Mucosa of descending colon (tissue), 3 donors: ENCODE measurements at regions not wholly inside any gene's neighbourhood (a gene's known extent, or its start where the extent isn't known, plus 50 kb on each side); places are given as distances from the start of the nearest gene placed in this dataset.

Experiments
- ATAC-seq: fragments of 200-7000 bp; cut with Tn5 transposase; one replicate; pipeline ENCODE4 v1.9.1; 2020; ENCODE audit warnings: mild to moderate bottlenecking, moderate library complexity
- DNase-seq, 3 donors: peaks; one replicate each; pipeline ENCODE4 v3.0.0-alpha.2; 2020
- H3K36me3 ChIP-seq: fragments of 200-600 bp; one replicate; pipeline ENCODE4 v1.8.0; 2021; ENCODE audit warnings: low read depth, mild to moderate bottlenecking
- H3K4me1 ChIP-seq: fragments of 200-600 bp; one replicate; pipeline ENCODE4 v1.8.0; 2021; ENCODE audit warnings: low read depth, mild to moderate bottlenecking
- H3K4me3 ChIP-seq: fragments of 200-600 bp; one replicate; pipeline ENCODE4 v1.8.0; 2021; ENCODE audit warnings: mild to moderate bottlenecking
- H3K9me3 ChIP-seq: fragments of 200-600 bp; one replicate; pipeline ENCODE4 v1.8.0; 2021; ENCODE audit warnings: mild to moderate bottlenecking
- intact Hi-C, 2 donors: fragments of 100-400 bp; cut with DNase I in 1 of 2; cut with micrococcal nuclease in 1 of 2; formaldehyde crosslinking; loops; one replicate each; pipeline versions ENCODE4 v1.11.0 to v1.11.1; 2022; cut with DNase I, micrococcal nuclease
- TF ChIP-seq, protein P1 (sequence below): fragments of 200-600 bp; IDR thresholded peaks from one replicate; pipeline ENCODE4 v1.8.0; 2022; ENCODE audit warnings: antibody characterized with exemption, mild to moderate bottlenecking
- donor health status: DM: no; HTN: no; CAD: no; lungs with moderate emphysema.
- donor health status: DM: no; HTN: no; CAD: no.
- donor health status: DM: no; HTN: yes; CAD: no.

DNA sequence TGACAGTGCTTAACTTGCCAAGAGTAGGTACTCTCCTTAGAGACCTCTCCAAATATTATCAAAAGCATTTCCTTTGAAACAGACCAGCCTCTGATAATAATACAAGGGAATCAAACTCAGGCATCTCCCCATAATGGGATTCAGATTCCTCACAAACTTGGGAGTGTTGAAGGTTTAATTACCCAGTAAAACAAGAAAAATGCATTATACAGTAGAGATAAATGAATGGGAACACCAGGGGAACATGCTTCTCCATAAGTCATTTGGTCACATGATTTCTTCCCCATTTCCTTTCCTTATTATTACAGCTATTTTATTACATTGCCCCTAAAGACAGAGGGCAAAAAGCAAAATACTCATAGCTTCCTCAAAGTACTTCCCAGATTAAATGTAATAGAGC, 325.0 kb upstream of the CDIN1 start:
- Histone ChIP-seq H3K36me3 (no peaks in the 10 kb centered on the region), H3K4me3 (no peak overlapping the region), H3K4me1 (no peaks in the 10 kb centered on the region), H3K9me3 (no peaks in the 10 kb centered on the region)
- ATAC-seq = no peak
- intact Hi-C loops = no loop called here
- TF ChIP-seq, protein P1, sequence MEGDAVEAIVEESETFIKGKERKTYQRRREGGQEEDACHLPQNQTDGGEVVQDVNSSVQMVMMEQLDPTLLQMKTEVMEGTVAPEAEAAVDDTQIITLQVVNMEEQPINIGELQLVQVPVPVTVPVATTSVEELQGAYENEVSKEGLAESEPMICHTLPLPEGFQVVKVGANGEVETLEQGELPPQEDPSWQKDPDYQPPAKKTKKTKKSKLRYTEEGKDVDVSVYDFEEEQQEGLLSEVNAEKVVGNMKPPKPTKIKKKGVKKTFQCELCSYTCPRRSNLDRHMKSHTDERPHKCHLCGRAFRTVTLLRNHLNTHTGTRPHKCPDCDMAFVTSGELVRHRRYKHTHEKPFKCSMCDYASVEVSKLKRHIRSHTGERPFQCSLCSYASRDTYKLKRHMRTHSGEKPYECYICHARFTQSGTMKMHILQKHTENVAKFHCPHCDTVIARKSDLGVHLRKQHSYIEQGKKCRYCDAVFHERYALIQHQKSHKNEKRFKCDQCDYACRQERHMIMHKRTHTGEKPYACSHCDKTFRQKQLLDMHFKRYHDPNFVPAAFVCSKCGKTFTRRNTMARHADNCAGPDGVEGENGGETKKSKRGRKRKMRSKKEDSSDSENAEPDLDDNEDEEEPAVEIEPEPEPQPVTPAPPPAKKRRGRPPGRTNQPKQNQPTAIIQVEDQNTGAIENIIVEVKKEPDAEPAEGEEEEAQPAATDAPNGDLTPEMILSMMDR = no peak
- DNase-seq = no peak

DNA sequence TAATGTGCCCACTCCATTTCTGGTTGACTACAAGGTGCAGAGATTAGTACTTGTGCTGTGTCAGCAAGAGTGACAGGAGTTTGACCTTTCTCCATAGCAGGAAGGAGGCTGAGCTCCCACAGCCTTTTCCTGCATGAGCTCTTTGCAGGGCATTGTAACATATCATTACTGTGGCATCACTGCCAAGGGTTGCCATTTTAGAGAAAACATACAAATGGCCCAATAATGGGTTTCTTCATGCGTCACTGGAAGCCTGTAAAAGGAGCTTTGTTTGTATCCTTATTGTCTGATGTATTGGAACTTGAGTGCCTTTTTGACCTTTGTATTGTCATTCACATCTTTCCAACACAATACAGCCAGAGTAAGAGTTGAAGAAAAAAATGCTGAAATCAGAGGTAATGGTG, 323.0 kb upstream of the CDIN1 start:
- DNase-seq = no peak
- intact Hi-C loops = no loop called here

DNA sequence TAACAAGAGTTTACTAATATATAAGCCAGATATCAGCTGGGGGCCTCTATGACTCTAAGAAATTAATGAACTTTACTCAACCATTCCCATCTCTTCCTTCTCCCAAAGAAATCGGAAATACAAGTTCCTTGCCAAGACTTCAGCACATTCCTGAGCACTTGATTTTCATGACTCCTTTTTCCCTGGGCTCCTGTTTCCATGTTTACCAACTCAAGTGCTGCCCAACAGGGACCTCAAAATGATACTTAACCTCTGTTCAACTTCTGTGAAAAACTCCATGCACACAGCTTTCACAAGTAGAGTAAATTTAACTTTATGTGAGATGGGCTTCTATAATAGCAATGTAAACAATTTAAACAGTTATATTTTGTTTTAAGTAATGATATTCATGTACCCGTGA, 315.8 kb upstream of the CDIN1 start:
- DNase-seq (no peak), ATAC-seq (no peak)
- Histone ChIP-seq H3K9me3 (no peaks in the 10 kb centered on the region), H3K4me1 (no peaks in the 10 kb centered on the region), H3K36me3 (no peaks in the 10 kb centered on the region), H3K4me3 (no peak overlapping the region)
- intact Hi-C loops = no loop called here
- TF ChIP-seq, protein P1 = no peak

More for the DNA sequence above, 323.0 kb upstream of the CDIN1 start:
- Histone ChIP-seq H3K9me3 (no peaks in the 10 kb centered on the region), H3K36me3 (no peaks in the 10 kb centered on the region), H3K4me1 (no peaks in the 10 kb centered on the region), H3K4me3 (no peak overlapping the region)
- ATAC-seq = no peak
- TF ChIP-seq, protein P1 = no peak

DNA sequence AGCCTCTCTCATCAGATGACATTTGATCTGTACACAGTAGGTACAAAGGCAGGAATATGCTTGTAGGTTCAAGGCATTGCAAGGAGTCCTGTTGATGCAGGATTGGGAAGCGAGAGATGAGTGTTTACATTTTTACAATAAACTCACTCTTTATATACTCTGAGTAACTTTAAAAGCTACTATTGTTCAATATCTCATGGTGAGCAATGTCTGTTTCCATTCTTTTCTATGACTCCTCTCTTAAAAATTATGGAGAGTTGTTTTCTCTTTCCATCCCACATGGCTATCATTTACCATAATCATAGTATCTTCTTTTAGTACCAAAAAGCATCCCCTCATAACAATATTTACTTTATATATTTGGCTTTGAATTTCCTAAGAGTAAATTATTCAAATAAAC, 314.0 kb upstream of the CDIN1 start:
- DNase-seq = no peak
- no peak for ATAC-seq
- intact Hi-C loops = no loop called here
- TF ChIP-seq, protein P1 = no peak
- no peaks in the 10 kb centered on the region for H3K36me3 ChIP-seq
- no peak overlapping the region for H3K4me3 ChIP-seq
- no peaks in the 10 kb centered on the region for H3K9me3 ChIP-seq
- H3K4me1 ChIP-seq = no peaks in the 10 kb centered on the region

DNA sequence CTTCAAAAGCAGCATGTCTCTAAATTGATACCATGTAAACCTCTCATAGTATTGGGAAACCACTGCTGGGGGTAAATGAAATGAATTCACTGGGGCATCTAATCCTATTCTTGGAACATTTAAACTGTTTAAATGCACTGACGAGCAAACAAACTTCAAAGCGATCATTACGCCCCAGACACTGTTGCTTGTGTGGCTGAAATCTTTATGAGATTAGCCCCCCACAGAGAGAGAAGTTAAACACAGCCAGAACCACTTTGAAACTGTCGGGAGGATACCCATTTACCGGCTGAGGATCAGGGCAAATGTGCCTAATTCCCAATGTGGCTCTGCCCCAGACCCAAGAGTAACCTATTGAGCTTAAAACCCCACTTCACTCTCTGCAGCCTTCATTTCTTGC, 308.4 kb upstream of the CDIN1 start:
- H3K4me3 ChIP-seq = no peak overlapping the region
- TF ChIP-seq, protein P1 = no peak
- ATAC-seq (no peak), DNase-seq (no peak)
- H3K4me1 ChIP-seq = no peaks in the 10 kb centered on the region
- H3K9me3 ChIP-seq = no peaks in the 10 kb centered on the region
- intact Hi-C loops = no loop called here
- no peaks in the 10 kb centered on the region for H3K36me3 ChIP-seq

DNA sequence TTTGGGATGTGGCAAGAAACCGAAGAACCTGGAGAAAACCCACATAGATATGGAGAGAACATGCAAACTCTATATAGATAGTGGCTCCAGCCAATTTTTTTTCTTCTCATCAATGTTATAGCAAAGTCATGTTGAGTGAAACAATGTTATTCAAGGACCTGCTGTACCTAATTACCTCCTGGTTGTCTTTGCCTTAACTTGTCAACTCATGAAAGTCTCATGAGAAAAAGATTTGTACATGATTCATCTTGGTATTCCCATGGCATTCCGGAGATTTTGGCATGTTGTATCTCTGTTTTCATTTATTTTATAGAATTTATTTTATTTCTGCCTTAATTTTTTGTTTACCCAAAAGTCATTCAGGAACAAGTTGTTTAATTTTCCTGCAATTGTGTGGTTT, 303.8 kb upstream of the CDIN1 start:
- ATAC-seq (no peak), DNase-seq (no peak)
- Histone ChIP-seq H3K4me1 (no peaks in the 10 kb centered on the region), H3K9me3 (peaks cover 20% of the 10 kb centered on the region), H3K4me3 (no peak overlapping the region), H3K36me3 (no peaks in the 10 kb centered on the region)
- TF ChIP-seq, protein P1 = no peak
- intact Hi-C loops = no loop called here
